H1 (cell line): ENCODE measurements at regions not wholly inside any gene's neighbourhood (a gene's known extent, or its start where the extent isn't known, plus 50 kb on each side); places are given as distances from the start of the nearest gene placed in this dataset.
"Not testable (repeated sequence)": the region's sequence is repeated elsewhere in the genome, so short reads cannot be mapped to it uniquely, and the experiment has no call there.

Source experiments
- CTCF ChIA-PET: fragments of 300-600 bp; sonication (Branson Sonifier 250); formaldehyde crosslinking; loops from one replicate; lab custom pipeline; 2021; ENCODE audit not compliant: partially characterized antibody; lab: Charles Lee
- POLR2A ChIA-PET: fragments of 300-600 bp; sonication (Branson Sonifier 250); formaldehyde crosslinking; loops from one replicate; lab custom pipeline; 2021; ENCODE audit warnings: inconsistent platforms; ENCODE audit not compliant: partially characterized antibody; lab: Charles Lee
- DNase-seq, 2 experiments: peaks; one replicate each; pipeline versions ENCODE4 v3.0.0 to v3.0.0-alpha.2; 2010 to 2022; ENCODE audit warnings: low spot score in 2 of 2, low read depth in 1 of 2, mixed read lengths in 1 of 2
- FAIRE-seq: peaks from 2 replicates; lab custom pipeline; 2011; peaks lifted over from hg19 to GRCh38; lab: Jason Lieb, UNC
- H2AFZ ChIP-seq: 2 replicates; pipeline ENCODE4 v1.8.1; 2012; ENCODE audit warnings: low read length, inconsistent platforms
- H2AK5ac ChIP-seq: 2 replicates; pipeline ENCODE4 v1.6.1; 2013; ENCODE audit warnings: low read depth, low read length
- H2BK120ac ChIP-seq: replicated peaks from 2 replicates; pipeline ENCODE3; 2013; ENCODE audit warnings: low read depth, low read length, inconsistent platforms
- H2BK12ac ChIP-seq: 2 replicates; pipeline ENCODE4 v1.6.1; 2013; ENCODE audit warnings: low read depth, low read length
- H2BK15ac ChIP-seq: 2 replicates; pipeline ENCODE4 v1.6.1; 2013; ENCODE audit warnings: low read length
- H2BK20ac ChIP-seq: 2 replicates; pipeline ENCODE4 v1.6.1; 2013; ENCODE audit warnings: low read length
- H2BK5ac ChIP-seq: 2 replicates; pipeline ENCODE4 v1.6.1; 2013; ENCODE audit warnings: low read depth, low read length
- H3K14ac ChIP-seq: 2 replicates; pipeline ENCODE4 v1.6.1; 2013; ENCODE audit warnings: inconsistent platforms; ENCODE audit not compliant: insufficient read length
- H3K18ac ChIP-seq: 2 replicates; pipeline ENCODE4 v1.6.1; 2013; ENCODE audit warnings: low read length; ENCODE audit errors: extremely low read depth
- H3K23ac ChIP-seq: 2 replicates; pipeline ENCODE4 v1.6.1; 2013; ENCODE audit warnings: inconsistent platforms; ENCODE audit not compliant: insufficient read length
- H3K23me2 ChIP-seq: 2 replicates; pipeline ENCODE4 v1.6.1; 2013; ENCODE audit warnings: low read depth, low read length
- H3K27ac ChIP-seq: 2 replicates; pipeline ENCODE4 v1.6.1; 2011; ENCODE audit warnings: low read depth, low read length, inconsistent platforms
- H3K27me3 ChIP-seq, 4 experiments: replicated peaks in 1 of 4; 1 replicate in 1 of 4; 2 replicates in 3 of 4; pipeline versions ENCODE4 v1.6.1 to v1.8.1; 2011 to 2013; ENCODE audit warnings: low read length in 3 of 4, mild to moderate bottlenecking in 3 of 4, inconsistent platforms in 2 of 4, mixed read lengths in 2 of 4, moderate library complexity in 1 of 4; ENCODE audit not compliant: control insufficient read depth in 3 of 4, insufficient read depth in 3 of 4; ENCODE audit errors: extremely low read depth in 1 of 4
- H3K36me3 ChIP-seq, 4 experiments: 2 replicates each; pipeline versions ENCODE4 v1.6.1 to v1.8.1; 2011 to 2013; ENCODE audit warnings: mild to moderate bottlenecking in 4 of 4, low read length in 3 of 4, moderate library complexity in 2 of 4, control low read depth in 1 of 4, inconsistent platforms in 1 of 4; ENCODE audit not compliant: insufficient read depth in 4 of 4, control insufficient read depth in 2 of 4
- H3K4ac ChIP-seq: replicated peaks from 2 replicates; pipeline ENCODE3; 2013; ENCODE audit warnings: low read length, low read depth, mixed read lengths, inconsistent platforms; ENCODE audit not compliant: insufficient read length
- H3K4me1 ChIP-seq, 4 experiments: replicated peaks in 1 of 4; 1 replicate in 1 of 4; 2 replicates in 3 of 4; pipeline versions ENCODE4 v1.6.1 to v1.8.1; 2011 to 2013; ENCODE audit warnings: low read length in 3 of 4, inconsistent platforms in 2 of 4, mixed read lengths in 1 of 4; ENCODE audit not compliant: insufficient read depth in 4 of 4, control insufficient read depth in 3 of 4
- H3K4me2 ChIP-seq, 2 experiments: 2 replicates each; pipeline versions ENCODE4 v1.6.1 to v1.8.1; 2011 to 2013; ENCODE audit warnings: low read depth in 2 of 2, low read length in 2 of 2, control low read depth in 1 of 2, inconsistent platforms in 1 of 2, mild to moderate bottlenecking in 1 of 2; ENCODE audit not compliant: insufficient read depth in 1 of 2
- H3K4me3 ChIP-seq, 4 experiments: fragments of 200-600, 300-600 bp in 1 of 4; sonication (generic), shearing (Covaris generic), sonication (Bioruptor Twin) in 1 of 4; 2 replicates each; pipeline versions ENCODE4 v1.5.1 to v1.8.1; 2011 to 2016; ENCODE audit warnings: low read length in 4 of 4, low read depth in 3 of 4, control low read depth in 2 of 4, inconsistent platforms in 2 of 4, mild to moderate bottlenecking in 2 of 4, mixed read lengths in 1 of 4, moderate library complexity in 1 of 4; ENCODE audit not compliant: insufficient read depth in 2 of 4; ENCODE audit errors: extremely low read depth in 1 of 4
- H3K56ac ChIP-seq: replicated peaks from 2 replicates; pipeline ENCODE3; 2013; ENCODE audit warnings: low read depth, mild to moderate bottlenecking, mixed read lengths, low read length, inconsistent platforms; ENCODE audit not compliant: insufficient read length
- H3K79me1 ChIP-seq: 2 replicates; pipeline ENCODE4 v1.6.1; 2013; ENCODE audit warnings: low read depth, low read length, control low read depth
- H3K79me2 ChIP-seq, 2 experiments: 2 replicates each; pipeline versions ENCODE4 v1.6.1 to v1.8.1; 2012 to 2013; ENCODE audit warnings: low read length in 2 of 2, mild to moderate bottlenecking in 2 of 2, inconsistent platforms in 1 of 2; ENCODE audit not compliant: insufficient read depth in 2 of 2, control insufficient read depth in 1 of 2
- H3K9ac ChIP-seq, 4 experiments: replicated peaks in 1 of 4; 1 replicate in 1 of 4; 2 replicates in 3 of 4; pipeline versions ENCODE4 v1.6.1 to v1.8.1; 2011 to 2013; ENCODE audit warnings: low read depth in 3 of 4, low read length in 3 of 4, control low read depth in 2 of 4, mild to moderate bottlenecking in 2 of 4, moderate library complexity in 2 of 4, inconsistent platforms in 1 of 4; ENCODE audit errors: extremely low read depth in 1 of 4
- H3K9me3 ChIP-seq, 2 experiments: 2 replicates each; pipeline versions ENCODE4 v1.6.1 to v1.8.1; 2012 to 2013; ENCODE audit warnings: mild to moderate bottlenecking in 2 of 2, moderate library complexity in 2 of 2, control low read depth in 1 of 2, inconsistent platforms in 1 of 2, low read depth in 1 of 2, low read length in 1 of 2, mixed read lengths in 1 of 2; ENCODE audit not compliant: insufficient read depth in 2 of 2
- H4K20me1 ChIP-seq, 2 experiments: replicated peaks in 1 of 2; 2 replicates each; pipeline versions ENCODE3 to v1.8.1; 2011 to 2013; ENCODE audit warnings: inconsistent platforms in 2 of 2, low read length in 2 of 2, mild to moderate bottlenecking in 1 of 2; ENCODE audit not compliant: insufficient read depth in 2 of 2, control insufficient read depth in 1 of 2
- H4K5ac ChIP-seq: 2 replicates; pipeline ENCODE4 v1.6.1; 2013; ENCODE audit warnings: low read length, low read depth, mixed read lengths, inconsistent platforms; ENCODE audit not compliant: insufficient read length
- H4K8ac ChIP-seq: 2 replicates; pipeline ENCODE4 v1.8.0; 2013; ENCODE audit warnings: mild to moderate bottlenecking, moderate library complexity, low read length, inconsistent platforms; ENCODE audit not compliant: insufficient read depth; ENCODE audit errors: extremely low read depth
- H4K91ac ChIP-seq: replicated peaks from 2 replicates; pipeline ENCODE3; 2013; ENCODE audit warnings: low read length, mixed read lengths, inconsistent platforms; ENCODE audit not compliant: insufficient read length
- RXRA ChIP-seq: IDR thresholded peaks from 2 replicates; pipeline ENCODE4 v1.6.1; 2011; ENCODE audit warnings: low read depth, mild to moderate bottlenecking, low read length, moderate library complexity; ENCODE audit not compliant: insufficient read depth
- SUZ12 ChIP-seq: fragments of 200-600 bp; sonication (generic); IDR thresholded peaks from 2 replicates; pipeline ENCODE4 v1.6.1; 2012; ENCODE audit warnings: mild to moderate bottlenecking, inconsistent platforms, low read length, moderate library complexity, mixed read lengths
- TEAD4 ChIP-seq: IDR thresholded peaks from 2 replicates; pipeline ENCODE4 v1.6.1; 2012; ENCODE audit warnings: low read depth, low read length, inconsistent platforms, mixed read lengths
- WGBS, 2 experiments: shearing (Covaris generic) in 1 of 2; methylation state at CpG; one replicate each; pipeline versions ENCODE4 v1.1.6 to v1.1.7; 2013 to 2015; ENCODE audit warnings: low lambda C conversion rate in 2 of 2, mixed read lengths in 2 of 2, inconsistent platforms in 1 of 2, low coverage in 1 of 2, missing lambda C conversion rate in 1 of 2; ENCODE audit not compliant: insufficient replicate concordance in 2 of 2, insufficient coverage in 1 of 2, insufficient read length in 1 of 2; ENCODE audit errors: extremely low coverage in 1 of 2, missing lambda C conversion rate in 1 of 2; 5-methylcytosine and 5-hydroxymethylcytosine counted together

GRCh38 chr11:21658654-21659193 lies 534.2 kb upstream of the ANO5 start (continued):
- TF ChIP-seq RXRA (no peak), TEAD4 (no peak), SUZ12 (no peak)

GRCh38 chr11:21659377-21659776 lies 533.5 kb upstream of the ANO5 start:
- H2AK5ac ChIP-seq, H3K9me3 ChIP-seq, H3K23me2 ChIP-seq, H3K4me3 ChIP-seq, H4K20me1 ChIP-seq, DNase-seq, H2BK20ac ChIP-seq, H3K36me3 ChIP-seq, H2AFZ ChIP-seq, H3K56ac ChIP-seq, H3K79me1 ChIP-seq, H4K8ac ChIP-seq, H4K5ac ChIP-seq, H3K14ac ChIP-seq, H3K9ac ChIP-seq, POLR2A ChIA-PET, H3K4me2 ChIP-seq, H2BK5ac ChIP-seq, H3K4me1 ChIP-seq, H2BK15ac ChIP-seq, H3K18ac ChIP-seq, H2BK120ac ChIP-seq, H3K23ac ChIP-seq, H2BK12ac ChIP-seq, H4K91ac ChIP-seq, H3K4ac ChIP-seq, H3K27ac ChIP-seq, H3K27me3 ChIP-seq, FAIRE-seq, H3K79me2 ChIP-seq: not testable (repeated sequence)
- 90% methylated on average over 1 of the region's 2 CpGs; no CpG with 5 or more reads in 1 of the 2 experiments for WGBS, 2 experiments
- CTCF ChIA-PET: interaction anchor here (0.5 to 0.6 kb wide), 2 partner anchors 493 to 746 kb away, joined by 3 to 4 read pairs; no protein-coding TSS in a partner anchor
